NT2/D1 (cell line): ENCODE measurements at regions not wholly inside any gene's neighbourhood (a gene's known extent, or its start where the extent isn't known, plus 50 kb on each side); places are given as distances from the start of the nearest gene placed in this dataset.

Source experiments
- DNase-seq: peaks from one replicate; pipeline ENCODE4 v3.0.0-alpha.2; 2011; ENCODE audit warnings: low read depth, low spot score
- H3K27me3 ChIP-seq: 2 replicates; pipeline ENCODE4 v1.6.0; 2011; ENCODE audit warnings: mild to moderate bottlenecking; ENCODE audit not compliant: insufficient read length, insufficient read depth
- H3K36me3 ChIP-seq: 2 replicates; pipeline ENCODE4 v1.6.1; 2011; ENCODE audit warnings: mild to moderate bottlenecking, low read length, mixed read lengths; ENCODE audit not compliant: insufficient read depth, insufficient read length
- H3K4me1 ChIP-seq: 2 replicates; pipeline ENCODE4 v1.5.1; 2011; ENCODE audit not compliant: insufficient read depth, insufficient read length
- H3K4me3 ChIP-seq: 2 replicates; pipeline ENCODE4 v1.5.1; 2011; ENCODE audit warnings: low read depth; ENCODE audit not compliant: insufficient read length
- H3K9ac ChIP-seq: 2 replicates; pipeline ENCODE4 v1.6.0; 2011; ENCODE audit warnings: low read depth; ENCODE audit not compliant: insufficient read length
- H3K9me3 ChIP-seq: 2 replicates; pipeline ENCODE4 v1.5.1; 2011; ENCODE audit warnings: mild to moderate bottlenecking, low read length; ENCODE audit not compliant: insufficient read depth
- SUZ12 ChIP-seq: IDR thresholded peaks from 2 replicates; pipeline ENCODE4 v1.6.1; 2011; ENCODE audit not compliant: insufficient read length, insufficient read depth; ENCODE audit errors: extremely low read depth
- YY1 ChIP-seq: IDR thresholded peaks from 2 replicates; pipeline ENCODE4 v1.6.1; 2011; ENCODE audit not compliant: insufficient read length, insufficient read depth
- ZNF274 ChIP-seq: IDR thresholded peaks from 2 replicates; pipeline ENCODE4 v1.6.1; 2011; ENCODE audit warnings: mild to moderate bottlenecking, low read depth, low read length

GRCh38 chr2:156125018-156125417, 207.5 kb downstream of the NR4A2 start:
- peak; percentile 18 for DNase-seq
- TF ChIP-seq YY1 (no peak), SUZ12 (no peak), ZNF274 (no peak)
- no peaks in the 10 kb centered on the region for H3K36me3 ChIP-seq
- H3K4me1 ChIP-seq: no peaks in the 10 kb centered on the region
- no peak overlapping the region for H3K4me3 ChIP-seq
- H3K9ac ChIP-seq: no peak overlapping the region
- H3K27me3 ChIP-seq: no peaks in the 10 kb centered on the region
- peaks cover 14% of the 10 kb centered on the region; the same call in 1 of the 2 replicates for H3K9me3 ChIP-seq

GRCh38 chr2:156124458-156124857, 208.1 kb downstream of the NR4A2 start:
- DNase-seq: no peak
- H3K4me1 ChIP-seq: no peaks in the 10 kb centered on the region
- no peaks in the 10 kb centered on the region for H3K36me3 ChIP-seq
- TF ChIP-seq ZNF274: no peak
- H3K4me3 ChIP-seq: no peak overlapping the region
- no peak overlapping the region for H3K9ac ChIP-seq
- H3K9me3 ChIP-seq: peaks cover 14% of the 10 kb centered on the region; the same call in 1 of the 2 replicates
- H3K27me3 ChIP-seq: no peaks in the 10 kb centered on the region

GRCh38 chr2:156118753-156119416, 213.6 kb downstream of the NR4A2 start:
- H3K4me1 ChIP-seq: no peaks in the 10 kb centered on the region
- DNase-seq: no peak
- H3K9me3 ChIP-seq: peaks cover 14% of the 10 kb centered on the region; the same call in 1 of the 2 replicates
- no peaks in the 10 kb centered on the region for H3K27me3 ChIP-seq
- H3K4me3 ChIP-seq: no peak overlapping the region
- no peaks in the 10 kb centered on the region for H3K36me3 ChIP-seq
- H3K9ac ChIP-seq: no peak overlapping the region
- TF ChIP-seq SUZ12: no peak
- TF ChIP-seq YY1: no peak
- no peak for TF ChIP-seq ZNF274

GRCh38 chr2:156116113-156116512, 216.4 kb downstream of the NR4A2 start:
- H3K9me3 ChIP-seq: no peaks in the 10 kb centered on the region
- TF ChIP-seq YY1 (no peak), ZNF274 (no peak)
- no peak for DNase-seq
- H3K9ac ChIP-seq: no peak overlapping the region
- no peaks in the 10 kb centered on the region for H3K4me1 ChIP-seq
- H3K4me3 ChIP-seq: no peak overlapping the region
- no peaks in the 10 kb centered on the region for H3K27me3 ChIP-seq
- H3K36me3 ChIP-seq: no peaks in the 10 kb centered on the region

- Histone ChIP-seq H3K9me3 (no peaks in the 10 kb centered on the region), H3K4me3 (no peak overlapping the region), H3K4me1 (no peaks in the 10 kb centered on the region), H3K9ac (no peak overlapping the region), H3K36me3 (no peaks in the 10 kb centered on the region), H3K27me3 (no peaks in the 10 kb centered on the region)
- TF ChIP-seq ZNF274 (no peak), SUZ12 (no peak), YY1 (no peak)
- no peak for DNase-seq
These were observed 217.2 kb downstream of the NR4A2 start for GRCh38 chr2:156115338-156115737.

GRCh38 chr2:156112323-156112722, 220.2 kb downstream of the NR4A2 start:
- Histone ChIP-seq H3K27me3 (no peaks in the 10 kb centered on the region), H3K4me3 (no peak overlapping the region), H3K36me3 (no peaks in the 10 kb centered on the region), H3K9me3 (no peaks in the 10 kb centered on the region), H3K9ac (no peak overlapping the region), H3K4me1 (no peaks in the 10 kb centered on the region)
- DNase-seq: no peak
- TF ChIP-seq ZNF274 (no peak), YY1 (no peak), SUZ12 (no peak)

- Histone ChIP-seq H3K4me3 (no peak overlapping the region), H3K9ac (no peak overlapping the region), H3K27me3 (no peaks in the 10 kb centered on the region), H3K4me1 (no peaks in the 10 kb centered on the region), H3K36me3 (no peaks in the 10 kb centered on the region), H3K9me3 (no peaks in the 10 kb centered on the region)
- DNase-seq: peak; percentile 44
- TF ChIP-seq SUZ12: no peak
- no peak for TF ChIP-seq YY1
- no peak for TF ChIP-seq ZNF274
These were observed 221.6 kb downstream of the NR4A2 start for GRCh38 chr2:156110890-156111289.

GRCh38 chr2:156099382-156099781, 233.1 kb downstream of the NR4A2 start:
- no peaks in the 10 kb centered on the region for H3K4me1 ChIP-seq
- peaks cover 12% of the 10 kb centered on the region for H3K9me3 ChIP-seq
- H3K36me3 ChIP-seq: no peaks in the 10 kb centered on the region
- TF ChIP-seq SUZ12 (no peak), ZNF274 (no peak), YY1 (no peak)
- H3K27me3 ChIP-seq: no peaks in the 10 kb centered on the region
- DNase-seq: no peak
- no peak overlapping the region for H3K4me3 ChIP-seq
- H3K9ac ChIP-seq: no peak overlapping the region
